GM12874 (cell line): ENCODE measurements at regions not wholly inside any gene's neighbourhood (a gene's known extent, or its start where the extent isn't known, plus 50 kb on each side); places are given as distances from the start of the nearest gene placed in this dataset.

Experiments used
- TF ChIP-seq, protein P1 (sequence below): IDR thresholded peaks from 2 replicates; pipeline ENCODE4 v1.5.1; 2011; ENCODE audit warnings: low read depth, mild to moderate bottlenecking, control low read depth, low read length, moderate library complexity; ENCODE audit not compliant: insufficient read depth

DNA sequence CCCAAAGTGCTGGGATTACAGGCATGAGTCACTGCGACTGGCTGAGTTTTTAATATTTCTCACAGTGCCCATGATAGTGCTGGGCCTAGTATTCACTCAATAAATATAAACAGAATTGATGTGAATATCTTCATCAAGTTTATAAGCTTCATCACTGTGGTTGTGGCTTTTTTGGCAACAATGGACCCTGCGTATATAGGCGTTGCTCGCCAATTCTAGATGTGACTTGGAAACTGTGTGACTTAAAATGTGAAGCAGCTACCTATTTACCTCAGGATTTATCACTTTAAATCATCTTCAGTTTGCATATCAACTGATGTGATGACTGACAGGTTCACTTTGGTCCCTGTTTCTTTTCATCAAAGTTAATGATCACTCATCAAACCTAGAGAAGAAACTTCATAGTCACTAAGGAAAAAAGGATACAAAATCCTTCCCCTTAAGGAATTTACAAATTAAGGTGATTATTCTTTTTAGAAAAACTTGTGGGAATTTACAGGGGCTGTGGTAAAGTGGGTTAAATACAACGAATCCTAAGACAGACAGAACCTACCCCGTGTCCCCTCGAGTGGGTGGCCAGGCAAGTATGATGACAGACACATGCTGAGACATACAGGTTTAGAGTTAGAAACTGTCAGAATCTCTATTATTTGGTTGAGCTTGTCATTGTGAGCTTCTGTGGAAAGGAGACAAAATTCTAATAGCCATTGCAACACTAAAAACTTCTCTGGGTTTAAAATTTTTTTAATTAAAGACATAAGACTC lies 101.3 kb downstream of the AKAP11 start:
- TF ChIP-seq, protein P1, sequence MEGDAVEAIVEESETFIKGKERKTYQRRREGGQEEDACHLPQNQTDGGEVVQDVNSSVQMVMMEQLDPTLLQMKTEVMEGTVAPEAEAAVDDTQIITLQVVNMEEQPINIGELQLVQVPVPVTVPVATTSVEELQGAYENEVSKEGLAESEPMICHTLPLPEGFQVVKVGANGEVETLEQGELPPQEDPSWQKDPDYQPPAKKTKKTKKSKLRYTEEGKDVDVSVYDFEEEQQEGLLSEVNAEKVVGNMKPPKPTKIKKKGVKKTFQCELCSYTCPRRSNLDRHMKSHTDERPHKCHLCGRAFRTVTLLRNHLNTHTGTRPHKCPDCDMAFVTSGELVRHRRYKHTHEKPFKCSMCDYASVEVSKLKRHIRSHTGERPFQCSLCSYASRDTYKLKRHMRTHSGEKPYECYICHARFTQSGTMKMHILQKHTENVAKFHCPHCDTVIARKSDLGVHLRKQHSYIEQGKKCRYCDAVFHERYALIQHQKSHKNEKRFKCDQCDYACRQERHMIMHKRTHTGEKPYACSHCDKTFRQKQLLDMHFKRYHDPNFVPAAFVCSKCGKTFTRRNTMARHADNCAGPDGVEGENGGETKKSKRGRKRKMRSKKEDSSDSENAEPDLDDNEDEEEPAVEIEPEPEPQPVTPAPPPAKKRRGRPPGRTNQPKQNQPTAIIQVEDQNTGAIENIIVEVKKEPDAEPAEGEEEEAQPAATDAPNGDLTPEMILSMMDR: no peak

DNA sequence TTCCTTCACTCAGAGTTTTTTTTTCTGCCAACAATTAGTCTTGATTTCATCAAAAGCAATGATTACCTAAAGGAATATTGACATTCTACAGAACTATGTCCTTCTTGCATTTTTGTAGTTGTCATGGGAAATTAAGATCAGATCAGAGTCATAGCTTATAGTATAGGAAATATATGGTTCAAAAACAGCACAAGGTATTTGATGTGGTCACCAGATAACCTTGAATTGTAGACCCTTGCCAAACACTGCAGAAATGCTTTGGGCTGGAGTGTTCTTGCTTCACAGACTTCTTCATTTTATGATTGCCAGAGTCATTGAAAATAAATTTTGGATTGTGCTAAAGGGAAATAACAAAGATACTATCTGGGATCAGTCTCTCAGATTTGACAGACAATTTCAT lies 103.7 kb downstream of the AKAP11 start:
- TF ChIP-seq, protein P1: no peak

DNA sequence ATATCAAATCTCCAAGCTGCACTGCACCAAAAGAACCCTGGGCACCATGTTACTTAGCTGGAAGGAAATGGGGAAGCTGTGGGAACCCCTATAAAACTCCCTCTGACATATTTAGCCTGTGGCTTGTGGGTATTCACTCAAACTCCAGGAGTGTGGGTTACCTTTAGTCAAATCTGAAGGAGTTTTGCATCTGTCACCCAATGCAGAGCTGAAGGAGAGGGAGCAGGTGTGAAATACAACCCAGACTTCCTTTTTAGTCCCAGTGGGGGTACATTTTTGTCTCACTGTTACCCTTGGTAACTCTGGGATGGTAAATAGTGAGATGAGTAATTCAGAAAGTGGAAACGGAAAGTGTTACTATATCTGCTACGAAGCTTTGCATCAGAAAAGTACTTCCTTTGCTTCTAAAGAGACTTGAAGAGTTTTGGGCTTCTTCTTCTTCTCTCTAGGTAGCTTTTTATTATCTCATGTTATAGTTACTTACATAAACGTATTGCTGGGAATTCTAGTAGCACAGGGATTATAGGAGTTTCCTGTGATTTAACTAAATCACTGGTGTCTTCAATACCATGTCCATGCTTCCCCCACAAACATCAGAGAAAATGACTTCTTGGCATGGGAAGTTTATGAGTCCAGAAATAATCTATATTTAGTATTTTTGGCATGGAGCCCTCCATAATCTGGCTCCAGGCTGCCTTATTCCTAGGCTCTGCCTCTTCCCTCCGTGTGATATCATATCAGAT lies 105.9 kb downstream of the AKAP11 start:
- TF ChIP-seq, protein P1: no peak

DNA sequence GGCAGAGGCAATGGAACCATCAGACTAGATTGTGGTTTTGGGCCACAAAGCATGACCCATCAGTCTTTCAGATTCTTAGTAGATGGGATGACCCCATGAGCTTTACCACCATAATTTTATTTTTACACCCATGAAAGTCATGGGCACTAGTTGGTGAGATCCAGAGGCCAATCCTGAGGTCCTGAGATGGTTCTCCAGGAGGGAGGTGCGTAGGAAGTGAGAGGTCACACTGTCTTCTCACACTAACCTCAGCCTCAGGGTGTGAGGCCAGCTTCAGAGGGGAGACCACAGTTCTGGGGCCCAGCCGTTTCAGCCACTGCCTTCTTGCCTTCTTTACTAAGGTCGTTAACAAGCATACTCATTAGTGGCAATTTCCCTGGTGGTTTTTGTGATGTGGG lies 106.4 kb downstream of the AKAP11 start:
- TF ChIP-seq, protein P1: no peak

DNA sequence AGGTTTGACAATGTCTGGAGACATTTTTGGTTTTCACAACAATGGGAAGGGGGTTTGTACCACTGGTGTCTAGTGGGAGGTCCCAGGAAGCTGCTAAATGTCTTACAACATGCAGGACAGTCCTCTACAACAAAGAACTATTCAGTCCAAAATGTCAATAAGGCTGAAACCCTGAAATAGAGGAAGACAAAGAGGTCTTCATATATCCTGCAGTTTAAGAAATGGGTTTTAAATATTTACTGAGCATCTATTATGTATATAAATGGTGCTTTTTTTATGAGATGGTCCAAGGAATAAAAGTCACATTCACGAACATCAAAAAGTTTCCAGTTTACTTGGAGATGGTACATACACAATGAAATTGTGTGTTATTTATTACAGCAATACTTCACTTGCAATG lies 107.3 kb downstream of the AKAP11 start:
- TF ChIP-seq, protein P1: no peak

DNA sequence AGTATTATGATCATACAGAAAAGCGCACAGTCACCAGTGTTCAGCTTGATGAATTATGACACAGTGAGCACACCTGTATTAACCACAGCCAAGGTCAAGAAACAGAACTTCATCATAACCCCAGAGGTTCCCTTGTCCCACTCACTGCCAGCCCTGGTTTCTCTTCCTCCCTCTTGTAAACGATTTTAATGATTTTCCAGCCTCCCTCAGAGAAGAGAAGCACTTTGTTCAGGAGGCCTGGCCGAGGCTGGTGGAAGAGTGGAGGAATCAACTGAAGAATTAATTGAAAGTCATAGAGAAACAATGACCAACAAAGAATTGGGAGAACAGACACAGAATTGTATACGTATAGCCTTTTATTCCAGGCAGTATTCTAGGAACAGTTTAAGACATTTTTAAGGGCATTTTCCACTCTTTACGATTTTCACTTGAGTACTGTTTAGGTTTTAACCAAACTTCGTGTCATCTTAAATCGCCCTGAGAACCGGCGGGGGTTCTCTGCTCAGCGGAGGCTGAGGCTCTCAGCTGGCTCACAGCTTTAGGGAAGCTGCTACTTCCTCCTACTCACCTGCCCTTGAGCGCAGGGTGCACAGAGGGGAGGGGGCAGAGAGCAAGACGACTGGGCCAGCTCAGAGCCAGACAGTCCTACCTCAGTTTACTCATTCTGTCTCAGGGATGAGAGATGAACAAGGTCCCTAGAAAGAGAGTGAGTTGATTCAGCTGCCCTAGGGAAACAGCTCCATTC lies 108.6 kb downstream of the AKAP11 start:
- TF ChIP-seq, protein P1: no peak

DNA sequence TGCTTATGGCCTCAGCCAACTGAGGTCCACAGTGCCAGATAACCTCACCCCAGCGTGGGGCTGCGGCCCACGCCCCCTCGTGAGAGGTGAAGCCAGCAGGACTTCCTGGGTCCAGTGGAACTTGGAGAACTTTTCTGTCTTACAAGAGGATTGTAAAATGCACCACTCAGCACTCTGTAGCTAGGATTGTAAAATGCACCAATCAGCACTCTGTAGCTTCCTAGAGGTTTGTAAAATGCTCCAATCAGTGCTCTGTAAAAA lies 109.1 kb downstream of the AKAP11 start:
- TF ChIP-seq, protein P1: no peak
